ENCODE measurements at regions not wholly inside any gene's neighbourhood (a gene's known extent, or its start where the extent isn't known, plus 50 kb on each side); places are given as distances from the start of the nearest gene placed in this dataset.

GRCh38 chr5:167271081-167271480, 1020.4 kb upstream of the WWC1 start:
- Mint-ChIP-seq H3K9me3 (0 out of 2 replicates have a peak, but pooled peaks cover 3% of the 10 kb centered on the region), H3K36me3 (no peaks in the 10 kb centered on the region), H3K4me1 (peaks cover 22% of the 10 kb centered on the region), H3K27me3 (ENCODE audit: low read depth) (no peaks in the 10 kb centered on the region), H3K4me3 (no peak overlapping the region), H3K27ac (no peak overlapping the region)
- TF ChIP-seq EMX1 (CRISPR knock-in tag; IDR thresholded peaks at IDR 0.05) (no peak), E2F4 (CRISPR knock-in tag; IDR thresholded peaks at IDR 0.05; ENCODE audit: borderline replicate concordance, low read depth) (no peak), STAT6 (CRISPR knock-in tag; conservative IDR thresholded peaks at IDR 0.05; ENCODE audit: low read depth) (no peak), ZNF512 (CRISPR knock-in tag; IDR thresholded peaks at IDR 0.05; ENCODE audit: borderline replicate concordance) (no peak), E2F1 (CRISPR knock-in tag; IDR thresholded peaks at IDR 0.05) (no peak), ATF2 (CRISPR knock-in tag; IDR thresholded peaks at IDR 0.05; ENCODE audit: borderline replicate concordance, low read depth) (no peak), TEAD1 (CRISPR knock-in tag; IDR thresholded peaks at IDR 0.05) (no peak), HMGA2 (CRISPR knock-in tag; IDR thresholded peaks at IDR 0.05) (no peak), PREB (CRISPR knock-in tag; IDR thresholded peaks at IDR 0.05; ENCODE audit: borderline replicate concordance) (no peak), NR3C1 (CRISPR knock-in tag; conservative IDR thresholded peaks at IDR 0.05; ENCODE audit: low read depth) (no peak), ZNF219 (CRISPR knock-in tag; IDR thresholded peaks at IDR 0.05; ENCODE audit: borderline replicate concordance) (no peak), ERG (CRISPR knock-in tag; IDR thresholded peaks at IDR 0.05) (no peak), CREM (CRISPR knock-in tag; IDR thresholded peaks at IDR 0.05) (no peak), MAX (CRISPR knock-in tag; IDR thresholded peaks at IDR 0.05) (no peak), FOXP1 (CRISPR knock-in tag; IDR thresholded peaks at IDR 0.05; ENCODE audit: borderline replicate concordance) (no peak), TEAD4 (CRISPR knock-in tag; IDR thresholded peaks at IDR 0.05) (no peak), AR (CRISPR knock-in tag; IDR thresholded peaks at IDR 0.05) (no peak), HMGXB4 (CRISPR knock-in tag; IDR thresholded peaks at IDR 0.05) (no peak), ZSCAN18 (CRISPR knock-in tag; IDR thresholded peaks at IDR 0.05) (no peak), MXD4 (CRISPR knock-in tag; IDR thresholded peaks at IDR 0.05; ENCODE audit: borderline replicate concordance) (no peak)
- ChIA-PET POLR2A (interaction anchor here (1.0 kb wide), 1 partner anchor 33 kb away, joined by 3 read pairs; no protein-coding TSS in a partner anchor), CTCF (interaction anchor here (1.3 kb wide), 1 partner anchor 9 kb away, joined by 3 read pairs; no protein-coding TSS in a partner anchor)
- DNase-seq (ENCODE audit: low spot score) (no peak), ATAC-seq (no peak)
